ENCODE measurements at regions not wholly inside any gene's neighbourhood (a gene's known extent, or its start where the extent isn't known, plus 50 kb on each side); places are given as distances from the start of the nearest gene placed in this dataset.
"Not testable (repeated sequence)": the region's sequence is repeated elsewhere in the genome, so short reads cannot be mapped to it uniquely, and the experiment has no call there.

DNA sequence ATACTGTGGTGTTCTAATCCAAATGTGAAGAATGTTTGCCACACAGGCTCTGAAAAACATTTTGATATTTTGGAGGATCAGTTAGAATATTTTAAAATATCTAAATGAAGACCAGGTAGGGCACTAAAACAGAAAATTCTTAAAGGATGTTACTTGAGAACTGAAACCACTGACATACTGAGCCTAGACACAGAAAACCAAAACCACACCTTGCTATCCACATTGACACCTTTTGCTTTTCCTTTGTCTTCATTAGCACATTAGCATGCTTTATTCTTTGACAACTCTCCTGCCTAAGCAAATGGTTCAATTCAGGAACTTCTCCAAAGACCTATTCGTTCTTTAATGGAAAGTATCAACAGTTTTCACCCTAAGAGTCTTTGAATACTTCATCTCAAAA lies 835.9 kb upstream of the GRM7 start:
- H3K9me3 ChIP-seq: peaks cover 0 to 22% (median 8%) of the 10 kb centered on the region in 8 donors
- no peak overlapping the region for H3K4me3 ChIP-seq
- no peaks in the 10 kb centered on the region for H3K4me1 ChIP-seq
- H3K27ac ChIP-seq: no peak overlapping the region
- TF ChIP-seq, protein P1, sequence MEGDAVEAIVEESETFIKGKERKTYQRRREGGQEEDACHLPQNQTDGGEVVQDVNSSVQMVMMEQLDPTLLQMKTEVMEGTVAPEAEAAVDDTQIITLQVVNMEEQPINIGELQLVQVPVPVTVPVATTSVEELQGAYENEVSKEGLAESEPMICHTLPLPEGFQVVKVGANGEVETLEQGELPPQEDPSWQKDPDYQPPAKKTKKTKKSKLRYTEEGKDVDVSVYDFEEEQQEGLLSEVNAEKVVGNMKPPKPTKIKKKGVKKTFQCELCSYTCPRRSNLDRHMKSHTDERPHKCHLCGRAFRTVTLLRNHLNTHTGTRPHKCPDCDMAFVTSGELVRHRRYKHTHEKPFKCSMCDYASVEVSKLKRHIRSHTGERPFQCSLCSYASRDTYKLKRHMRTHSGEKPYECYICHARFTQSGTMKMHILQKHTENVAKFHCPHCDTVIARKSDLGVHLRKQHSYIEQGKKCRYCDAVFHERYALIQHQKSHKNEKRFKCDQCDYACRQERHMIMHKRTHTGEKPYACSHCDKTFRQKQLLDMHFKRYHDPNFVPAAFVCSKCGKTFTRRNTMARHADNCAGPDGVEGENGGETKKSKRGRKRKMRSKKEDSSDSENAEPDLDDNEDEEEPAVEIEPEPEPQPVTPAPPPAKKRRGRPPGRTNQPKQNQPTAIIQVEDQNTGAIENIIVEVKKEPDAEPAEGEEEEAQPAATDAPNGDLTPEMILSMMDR (IDR thresholded peaks at IDR 0.05 in 8 of 11, conservative IDR thresholded peaks at IDR 0.05 in 3 of 11): no peak
- TF ChIP-seq POLR2A (IDR thresholded peaks at IDR 0.05): no peak
- no peak for TF ChIP-seq POLR2AphosphoS5 (IDR thresholded peaks at IDR 0.05)
- WGBS, 5 donors: 64 to 82% (median 69%) methylated on average over 1 of the region's 1 CpG
- intact Hi-C loops (cut with DNase I; ENCODE audit: low total_unique reads): no loop called here
- no peaks in the 10 kb centered on the region for H3K27me3 ChIP-seq (replicated peaks in 1 of 7)
- no peak for DNase-seq
- H3K36me3 ChIP-seq: no peaks in the 10 kb centered on the region

DNA sequence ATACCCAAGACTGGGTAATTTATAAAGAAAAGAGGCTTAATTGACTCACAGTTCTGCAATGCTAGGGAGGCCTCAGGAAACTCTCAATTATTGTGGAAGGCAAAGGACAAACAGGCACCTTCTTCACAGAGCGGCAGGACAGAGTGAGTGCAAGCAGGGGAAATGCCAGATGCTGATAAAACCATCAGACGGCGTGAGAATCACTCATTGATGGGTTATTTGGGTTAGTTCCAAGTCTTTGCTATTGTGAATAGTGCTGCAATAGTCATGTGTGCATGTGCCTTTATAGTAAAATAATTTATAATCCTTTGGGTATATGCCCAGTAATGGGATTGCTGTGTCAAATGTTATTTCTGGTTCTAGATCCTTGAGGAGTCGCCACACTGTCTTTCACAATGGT lies 830.3 kb upstream of the GRM7 start:
- peaks cover 0 to 49% (median 18%) of the 10 kb centered on the region in 8 donors for H3K9me3 ChIP-seq
- intact Hi-C loops (cut with DNase I; ENCODE audit: low total_unique reads); H3K4me3 ChIP-seq; H3K4me1 ChIP-seq; DNase-seq; H3K27me3 ChIP-seq (replicated peaks in 1 of 7); H3K27ac ChIP-seq; H3K36me3 ChIP-seq: not testable (repeated sequence)
- 73 to 84% (median 82%) methylated on average over 4 of the region's 4 CpGs for WGBS, 5 donors

DNA sequence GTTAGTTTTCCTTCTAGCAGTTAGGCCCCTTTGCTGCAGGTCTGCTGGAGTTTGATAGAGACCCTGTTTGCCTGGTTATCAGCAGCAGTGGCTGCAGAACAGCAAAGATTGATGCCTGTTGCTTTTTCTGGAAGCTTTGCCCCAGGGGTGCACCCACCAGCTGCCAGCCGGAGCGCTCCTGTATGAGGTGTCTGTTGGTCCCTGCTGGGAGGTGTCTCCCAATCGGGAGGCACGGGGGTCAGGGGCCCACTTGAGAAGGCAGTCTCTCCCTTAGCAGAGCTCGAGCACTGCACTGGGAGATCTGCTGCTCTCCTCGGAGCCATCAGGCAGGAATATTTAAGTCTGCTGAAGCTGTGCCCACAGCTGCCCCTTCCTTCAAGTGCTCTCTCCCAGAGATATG lies 825.3 kb upstream of the GRM7 start:
- Histone ChIP-seq H3K4me1 (no peaks in the 10 kb centered on the region), H3K36me3 (no peaks in the 10 kb centered on the region), H3K27me3 (replicated peaks in 1 of 7) (peaks cover 0 to 3% (median 0%) of the 10 kb centered on the region in 7 donors), H3K9me3 (peaks cover 0 to 50% (median 22%) of the 10 kb centered on the region in 8 donors), H3K4me3 (no peak overlapping the region), H3K27ac (no peak overlapping the region)
- WGBS, 5 donors: 81 to 92% (median 85%) methylated on average over 6 of the region's 6 CpGs
- DNase-seq: no peak
- TF ChIP-seq POLR2A (IDR thresholded peaks at IDR 0.05) (no peak), POLR2AphosphoS5 (IDR thresholded peaks at IDR 0.05) (no peak)
- TF ChIP-seq, protein P1 (IDR thresholded peaks at IDR 0.05 in 8 of 11, conservative IDR thresholded peaks at IDR 0.05 in 3 of 11): no peak
- intact Hi-C loops (cut with DNase I; ENCODE audit: low total_unique reads): no loop called here

DNA sequence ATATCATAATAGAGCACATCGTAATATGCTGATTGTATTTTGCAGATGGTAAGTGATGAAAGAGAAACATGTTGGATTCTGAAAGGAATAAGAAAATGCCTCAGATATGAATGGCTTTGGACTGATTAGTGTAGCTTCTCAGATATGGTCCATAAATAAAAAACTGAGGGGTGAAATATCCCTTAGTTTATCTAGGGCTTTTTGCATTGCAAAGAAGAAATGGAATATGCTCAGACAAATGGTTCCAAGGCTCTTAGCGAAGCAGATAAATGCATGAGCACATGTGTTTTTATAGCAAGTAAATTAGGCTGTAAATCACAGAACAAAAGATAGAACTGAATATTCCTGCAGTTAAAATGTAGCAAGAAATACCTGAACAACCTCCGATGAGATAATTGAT lies 820.9 kb upstream of the GRM7 start:
- Histone ChIP-seq H3K4me1 (no peaks in the 10 kb centered on the region), H3K4me3 (no peak overlapping the region), H3K9me3 (peaks cover 0 to 25% (median 11%) of the 10 kb centered on the region in 8 donors), H3K27ac (no peak overlapping the region), H3K27me3 (replicated peaks in 1 of 7) (peaks cover 0 to 3% (median 0%) of the 10 kb centered on the region in 7 donors), H3K36me3 (no peaks in the 10 kb centered on the region)
- WGBS, 5 donors: 79 to 95% (median 88%) methylated on average over 3 of the region's 3 CpGs
- DNase-seq: no peak
- TF ChIP-seq POLR2AphosphoS5 (IDR thresholded peaks at IDR 0.05) (no peak), POLR2A (IDR thresholded peaks at IDR 0.05) (no peak)
- TF ChIP-seq, protein P1 (IDR thresholded peaks at IDR 0.05 in 8 of 11, conservative IDR thresholded peaks at IDR 0.05 in 3 of 11): no peak
- intact Hi-C loops (cut with DNase I; ENCODE audit: low total_unique reads): no loop called here

DNA sequence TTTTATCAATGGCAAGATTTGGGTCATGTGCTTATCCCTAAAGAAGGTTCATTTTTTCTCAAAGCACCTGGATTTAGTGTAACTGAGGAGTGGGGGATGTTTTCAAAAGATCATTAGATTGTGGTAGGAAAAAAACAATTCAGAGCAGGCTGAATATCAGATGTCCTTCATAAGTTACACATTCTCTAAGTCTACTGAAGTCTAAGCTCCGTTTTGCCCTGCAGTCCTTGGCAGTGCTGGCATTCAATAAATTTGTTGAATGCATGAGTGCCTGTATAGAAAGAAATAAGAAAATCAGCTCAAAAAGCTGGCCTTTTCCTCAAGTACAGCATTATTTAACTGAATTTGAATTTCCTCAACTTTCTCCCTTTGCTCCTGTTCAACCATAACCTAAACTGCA lies 819.0 kb upstream of the GRM7 start:
- intact Hi-C loops (cut with DNase I; ENCODE audit: low total_unique reads): no loop called here
- no peaks in the 10 kb centered on the region for H3K4me1 ChIP-seq
- no peak for DNase-seq
- no peaks in the 10 kb centered on the region for H3K27me3 ChIP-seq (replicated peaks in 1 of 7)
- 58 to 84% (median 79%) methylated on average over 1 of the region's 1 CpG for WGBS, 5 donors
- H3K9me3 ChIP-seq: peaks cover 3 to 27% (median 16%) of the 10 kb centered on the region in 8 donors
- no peak overlapping the region for H3K27ac ChIP-seq
- no peak overlapping the region for H3K4me3 ChIP-seq
- no peaks in the 10 kb centered on the region for H3K36me3 ChIP-seq
- TF ChIP-seq POLR2A (IDR thresholded peaks at IDR 0.05): no peak
- TF ChIP-seq, protein P1 (IDR thresholded peaks at IDR 0.05 in 8 of 11, conservative IDR thresholded peaks at IDR 0.05 in 3 of 11): no peak
- no peak for TF ChIP-seq POLR2AphosphoS5 (IDR thresholded peaks at IDR 0.05)

Data from spleen (tissue), 11 donors.